ENCODE measurements at regions not wholly inside any gene's neighbourhood (a gene's known extent, or its start where the extent isn't known, plus 50 kb on each side); places are given as distances from the start of the nearest gene placed in this dataset.

GRCh38 chr12:84416626-84417025 lies 496.0 kb downstream of the SLC6A15 start:
- H3K9me3 ChIP-seq (ENCODE audit: control extremely low read depth in 1 of 3, control insufficient read depth in 2 of 3, insufficient read depth in 1 of 3, low read length in 2 of 3) = no peaks in the 10 kb centered on the region
- H3K4me3 ChIP-seq (ENCODE audit: control extremely low read depth in 1 of 5, extremely low read depth in 1 of 5, insufficient read depth in 1 of 5, low read depth in 2 of 5, low read length in 4 of 5) = no peak overlapping the region
- no peaks in the 10 kb centered on the region for H3K36me3 ChIP-seq (replicated peaks in 1 of 2; ENCODE audit: control extremely low read depth in 1 of 2, control insufficient read depth in 1 of 2, extremely low read depth in 1 of 2, insufficient read depth in 2 of 2, low read length in 1 of 2)
- H4K20me1 ChIP-seq (ENCODE audit: control insufficient read depth, insufficient read depth, low read length, poor library complexity, severe bottlenecking) = no peaks in the 10 kb centered on the region
- ChIA-PET POLR2A (no interaction called here), CTCF (no interaction called here)
- no peaks in the 10 kb centered on the region for H3K4me1 ChIP-seq (ENCODE audit: control insufficient read depth in 2 of 2, insufficient read depth in 2 of 2, low read length in 2 of 2)
- H3K4me1 Mint-ChIP-seq = no peaks in the 10 kb centered on the region
- H2AFZ ChIP-seq (ENCODE audit: insufficient read depth, low read depth, low read length, poor library complexity, severe bottlenecking) = no peak overlapping the region
- no peak overlapping the region for H3K4me2 ChIP-seq (replicated peaks; ENCODE audit: low read depth, low read length, poor library complexity, severe bottlenecking)
- DNase-seq (no peak), ATAC-seq (ENCODE audit: low read depth) (no peak)
- H3K27me3 Mint-ChIP-seq = no peaks in the 10 kb centered on the region
- H3K27ac ChIP-seq (ENCODE audit: low read length in 2 of 2) = no peak overlapping the region
- TF ChIP-seq EZH2 (IDR thresholded peaks at IDR 0.05; ENCODE audit: borderline replicate concordance, insufficient read depth, low read depth, low read length, poor library complexity, severe bottlenecking) (no peak), CTCF (IDR thresholded peaks at IDR 0.05) (no peak)
- intact Hi-C loops (cut with micrococcal nuclease) = no loop called here
- H3K79me2 ChIP-seq (ENCODE audit: control insufficient read depth, insufficient read depth, low read length) = no peaks in the 10 kb centered on the region
- WGBS (ENCODE audit: insufficient coverage) = no CpG with 5 or more reads among the region's 1 CpG
- no peak overlapping the region for H3K4me3 Mint-ChIP-seq
- no peaks in the 10 kb centered on the region for H3K9me3 Mint-ChIP-seq (ENCODE audit: insufficient read depth)
- no peak overlapping the region for H3K27ac Mint-ChIP-seq
- no peaks in the 10 kb centered on the region for H3K27me3 ChIP-seq (replicated peaks in 1 of 4; ENCODE audit: control extremely low read depth in 1 of 4, control insufficient read depth in 3 of 4, insufficient read depth in 4 of 4, low read length in 3 of 4)
- H3K9ac ChIP-seq (ENCODE audit: low read length) = no peak overlapping the region

- no peak overlapping the region for H3K27ac ChIP-seq (ENCODE audit: low read length in 2 of 2)
- no peaks in the 10 kb centered on the region for H3K79me2 ChIP-seq (ENCODE audit: control insufficient read depth, insufficient read depth, low read length)
- DNase-seq = no peak
- no peaks in the 10 kb centered on the region for H3K27me3 ChIP-seq (replicated peaks in 1 of 4; ENCODE audit: control extremely low read depth in 1 of 4, control insufficient read depth in 3 of 4, insufficient read depth in 4 of 4, low read length in 3 of 4)
- WGBS (ENCODE audit: insufficient coverage) = no CpG with 5 or more reads among the region's 2 CpGs
- no peaks in the 10 kb centered on the region for H3K36me3 ChIP-seq (replicated peaks in 1 of 2; ENCODE audit: control extremely low read depth in 1 of 2, control insufficient read depth in 1 of 2, extremely low read depth in 1 of 2, insufficient read depth in 2 of 2, low read length in 1 of 2)
- intact Hi-C loops (cut with micrococcal nuclease) = no loop called here
- Mint-ChIP-seq H3K27me3 (no peaks in the 10 kb centered on the region), H3K4me1 (no peaks in the 10 kb centered on the region), H3K27ac (no peak overlapping the region), H3K9me3 (ENCODE audit: insufficient read depth) (no peaks in the 10 kb centered on the region), H3K4me3 (no peak overlapping the region)
- no peak for ATAC-seq (ENCODE audit: low read depth)
- no peak overlapping the region for H2AFZ ChIP-seq (ENCODE audit: insufficient read depth, low read depth, low read length, poor library complexity, severe bottlenecking)
- H4K20me1 ChIP-seq (ENCODE audit: control insufficient read depth, insufficient read depth, low read length, poor library complexity, severe bottlenecking) = no peaks in the 10 kb centered on the region
- H3K4me2 ChIP-seq (replicated peaks; ENCODE audit: low read depth, low read length, poor library complexity, severe bottlenecking) = no peak overlapping the region
- no peaks in the 10 kb centered on the region for H3K4me1 ChIP-seq (ENCODE audit: control insufficient read depth in 2 of 2, insufficient read depth in 2 of 2, low read length in 2 of 2)
- POLR2A ChIA-PET = no interaction called here
- no peak overlapping the region for H3K9ac ChIP-seq (ENCODE audit: low read length)
- no peak overlapping the region for H3K4me3 ChIP-seq (ENCODE audit: control extremely low read depth in 1 of 5, extremely low read depth in 1 of 5, insufficient read depth in 1 of 5, low read depth in 2 of 5, low read length in 4 of 5)
- H3K9me3 ChIP-seq (ENCODE audit: control extremely low read depth in 1 of 3, control insufficient read depth in 2 of 3, insufficient read depth in 1 of 3, low read length in 2 of 3) = no peaks in the 10 kb centered on the region
- CTCF ChIA-PET = no interaction called here
- TF ChIP-seq EZH2 (IDR thresholded peaks at IDR 0.05; ENCODE audit: borderline replicate concordance, insufficient read depth, low read depth, low read length, poor library complexity, severe bottlenecking) (no peak), CTCF (IDR thresholded peaks at IDR 0.05) (no peak)
Measured at GRCh38 chr12:84415946-84416345, 496.7 kb downstream of the SLC6A15 start.

Measured in B cell (primary cell).